GM12873 (cell line): ENCODE measurements at regions not wholly inside any gene's neighbourhood (a gene's known extent, or its start where the extent isn't known, plus 50 kb on each side); places are given as distances from the start of the nearest gene placed in this dataset.

Experiments used
- TF ChIP-seq, protein P1 (sequence below): IDR thresholded peaks from 2 replicates; pipeline ENCODE4 v1.5.1; 2012; ENCODE audit warnings: low read depth, mild to moderate bottlenecking, moderate library complexity, low read length, control low read depth; ENCODE audit not compliant: insufficient read depth; ENCODE audit errors: missing control alignments

DNA sequence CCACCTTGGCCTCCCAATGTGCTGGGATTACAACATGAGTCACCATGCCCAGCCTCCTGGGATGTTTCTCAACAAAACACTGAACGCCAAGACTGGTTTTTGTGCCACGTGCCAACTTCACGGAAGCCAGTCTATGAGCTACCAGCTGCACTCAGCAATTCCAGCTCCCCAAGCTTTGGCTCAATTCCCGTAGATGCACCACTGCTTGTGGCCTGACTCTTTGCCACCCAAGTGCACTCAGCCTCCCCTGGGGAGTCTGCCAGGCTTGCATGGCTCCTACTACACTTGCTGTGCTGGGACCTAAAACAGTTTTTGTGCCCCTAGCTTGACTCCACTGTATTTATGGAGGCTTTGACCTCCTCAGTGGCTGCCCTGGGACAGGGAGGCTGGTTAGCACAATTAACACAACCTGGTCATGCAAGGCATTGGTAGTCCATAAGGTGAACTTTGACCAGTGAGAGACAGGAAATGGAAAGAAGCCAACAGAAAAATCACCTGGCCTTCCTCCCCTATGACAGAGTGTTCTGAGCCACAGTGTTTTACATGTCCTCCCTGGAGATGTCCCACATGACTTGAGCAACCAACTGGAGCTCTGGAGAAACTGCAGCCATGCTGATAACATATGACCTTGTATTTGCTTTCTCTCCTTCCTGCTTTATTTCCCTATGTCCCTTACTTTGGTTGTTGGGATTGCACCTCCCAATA is 1173.1 kb downstream of the UQCRFS1 start:
- TF ChIP-seq, protein P1, sequence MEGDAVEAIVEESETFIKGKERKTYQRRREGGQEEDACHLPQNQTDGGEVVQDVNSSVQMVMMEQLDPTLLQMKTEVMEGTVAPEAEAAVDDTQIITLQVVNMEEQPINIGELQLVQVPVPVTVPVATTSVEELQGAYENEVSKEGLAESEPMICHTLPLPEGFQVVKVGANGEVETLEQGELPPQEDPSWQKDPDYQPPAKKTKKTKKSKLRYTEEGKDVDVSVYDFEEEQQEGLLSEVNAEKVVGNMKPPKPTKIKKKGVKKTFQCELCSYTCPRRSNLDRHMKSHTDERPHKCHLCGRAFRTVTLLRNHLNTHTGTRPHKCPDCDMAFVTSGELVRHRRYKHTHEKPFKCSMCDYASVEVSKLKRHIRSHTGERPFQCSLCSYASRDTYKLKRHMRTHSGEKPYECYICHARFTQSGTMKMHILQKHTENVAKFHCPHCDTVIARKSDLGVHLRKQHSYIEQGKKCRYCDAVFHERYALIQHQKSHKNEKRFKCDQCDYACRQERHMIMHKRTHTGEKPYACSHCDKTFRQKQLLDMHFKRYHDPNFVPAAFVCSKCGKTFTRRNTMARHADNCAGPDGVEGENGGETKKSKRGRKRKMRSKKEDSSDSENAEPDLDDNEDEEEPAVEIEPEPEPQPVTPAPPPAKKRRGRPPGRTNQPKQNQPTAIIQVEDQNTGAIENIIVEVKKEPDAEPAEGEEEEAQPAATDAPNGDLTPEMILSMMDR = no peak

DNA sequence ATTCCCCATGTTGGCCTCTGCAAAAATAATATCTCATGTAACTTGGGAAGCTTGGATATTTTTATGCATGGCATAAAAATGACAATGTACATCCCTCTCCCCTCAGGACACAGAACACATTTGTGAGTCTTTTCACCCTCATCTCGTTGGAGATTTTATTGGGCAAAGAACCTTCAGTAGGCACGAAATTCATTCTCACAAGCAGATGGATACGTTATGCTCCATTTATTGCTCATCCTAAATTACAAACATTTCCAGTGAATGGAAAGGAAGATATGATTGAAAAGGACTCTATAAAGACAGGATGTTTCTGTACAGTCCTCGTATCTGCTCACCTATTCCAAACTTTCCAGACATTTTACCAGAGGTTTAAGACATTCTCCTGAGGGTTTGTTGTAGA is 1175.8 kb downstream of the UQCRFS1 start:
- TF ChIP-seq, protein P1 = no peak

DNA sequence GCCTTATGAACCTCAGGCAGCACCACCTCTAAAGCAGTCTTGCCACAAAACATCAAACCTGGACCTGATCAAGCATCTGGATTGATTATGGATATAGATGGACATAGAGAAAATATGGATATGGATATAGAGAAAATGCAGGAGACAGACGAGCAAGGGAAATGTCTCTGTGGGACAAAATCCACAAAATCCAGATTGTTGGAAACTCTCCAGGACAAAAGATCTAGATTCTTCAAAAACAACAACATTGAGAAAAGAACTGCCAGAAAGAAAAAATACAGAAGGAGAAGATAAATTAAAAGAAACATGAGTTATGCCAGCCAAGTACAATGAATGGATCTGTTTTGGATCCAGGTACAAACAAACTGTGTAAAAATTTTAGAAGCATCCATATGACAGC is 1176.5 kb downstream of the UQCRFS1 start:
- TF ChIP-seq, protein P1 = no peak

DNA sequence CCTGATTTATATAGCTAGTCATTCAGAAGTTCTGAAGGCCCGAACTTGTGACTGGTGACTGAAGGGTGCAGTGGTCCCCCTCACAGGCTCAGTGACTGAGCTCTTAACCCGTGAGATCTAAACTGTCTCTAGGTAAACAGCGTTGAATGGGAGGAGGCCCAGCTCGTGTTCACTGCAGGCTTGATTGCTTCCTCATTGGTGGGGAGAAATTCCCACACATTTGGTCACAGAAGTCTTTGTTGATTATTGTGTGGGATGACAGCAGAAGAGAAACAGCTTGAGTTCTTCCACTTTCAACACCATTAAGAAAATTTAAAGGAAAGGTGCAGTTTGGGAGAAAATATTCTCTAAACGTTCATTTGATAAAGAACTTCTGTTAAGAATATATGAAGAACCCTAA is 1178.0 kb downstream of the UQCRFS1 start:
- TF ChIP-seq, protein P1 = no peak

DNA sequence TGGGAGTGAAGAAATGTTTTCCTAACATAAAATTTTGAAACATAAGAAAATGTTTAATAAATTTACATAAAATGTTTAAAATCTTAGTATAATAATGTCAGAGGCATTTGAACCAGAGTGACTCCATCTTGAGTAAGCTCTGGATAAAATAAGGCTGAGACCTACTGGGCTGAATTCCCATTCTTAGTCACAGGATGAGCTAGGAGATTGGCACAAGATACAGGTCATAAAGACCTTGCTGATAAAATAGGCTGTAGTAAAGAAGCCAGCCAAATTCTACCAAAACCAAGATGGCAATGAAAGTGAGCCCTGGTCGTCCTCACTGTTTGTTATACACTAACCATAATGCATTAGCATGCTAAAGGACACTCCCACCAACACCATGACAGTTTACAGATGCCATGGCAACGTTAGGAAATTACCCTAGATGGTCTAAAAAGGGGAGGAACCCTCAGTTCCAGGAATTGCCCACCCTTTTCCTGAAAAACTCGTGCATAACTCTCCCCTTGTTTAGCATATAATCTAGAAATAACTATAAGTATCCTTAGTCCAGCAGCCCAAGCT is 1184.0 kb downstream of the UQCRFS1 start:
- TF ChIP-seq, protein P1 = no peak

DNA sequence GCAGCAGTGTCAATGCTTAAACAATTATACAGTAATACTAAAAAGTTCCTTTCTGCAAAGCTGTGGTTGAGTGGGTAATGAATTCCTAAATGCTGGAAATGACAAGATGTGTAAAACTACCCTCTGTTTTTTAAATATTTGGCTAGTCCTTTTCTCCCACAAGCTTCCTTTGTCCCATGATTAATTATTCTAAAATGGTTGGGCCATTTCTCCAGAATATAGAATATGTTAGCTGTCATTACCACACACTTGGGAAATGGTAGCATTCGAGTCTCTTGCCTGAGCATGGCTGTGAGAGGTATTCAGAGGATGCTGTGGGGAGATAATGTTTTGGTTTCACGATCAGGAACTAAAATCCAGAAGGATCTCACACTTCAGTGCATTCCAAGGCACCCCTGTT is 1185.8 kb downstream of the UQCRFS1 start:
- TF ChIP-seq, protein P1 = no peak

DNA sequence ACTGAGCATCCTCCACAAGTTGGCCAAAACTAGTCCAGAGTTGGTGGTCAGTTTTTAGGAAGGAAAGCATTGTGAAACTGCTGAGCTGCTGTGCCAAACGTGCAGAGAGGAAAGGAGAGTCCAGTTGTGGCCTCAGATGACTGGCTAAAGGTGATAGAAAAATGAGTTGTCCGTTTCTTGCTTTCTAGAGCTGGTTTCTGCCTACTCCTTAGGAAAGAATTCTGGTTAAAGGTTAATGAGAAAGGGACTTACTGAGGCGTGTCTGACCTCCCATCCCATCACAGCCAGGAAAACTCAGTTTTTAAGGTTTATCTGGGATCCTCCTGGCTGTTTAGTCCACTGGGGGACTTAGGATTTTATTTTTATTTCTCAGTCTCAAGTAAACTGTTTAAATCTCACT is 1186.3 kb downstream of the UQCRFS1 start:
- TF ChIP-seq, protein P1 = no peak
